Activated CD8-positive, alpha-beta T cell treated with anti-CD3 and anti-CD28 coated beads for 36 hours (primary cell): ENCODE measurements at regions not wholly inside any gene's neighbourhood (a gene's known extent, or its start where the extent isn't known, plus 50 kb on each side); places are given as distances from the start of the nearest gene placed in this dataset.

Experiments
- ATAC-seq: fragments of 200-7000 bp; cut with Tn5 transposase; one replicate; pipeline ENCODE4 v1.10.0; 2021; ENCODE audit warnings: mild to moderate bottlenecking, moderate library complexity
- CTCF ChIA-PET: fragments of 350-600 bp; sonication (Branson Sonifier 250); formaldehyde crosslinking; loops from one replicate; lab custom pipeline; 2021; ENCODE audit warnings: antibody characterized with exemption; lab: Charles Lee
- POLR2A ChIA-PET: fragments of 350-600 bp; sonication (Branson Sonifier 250); formaldehyde crosslinking; loops from one replicate; lab custom pipeline; 2021; ENCODE audit warnings: antibody characterized with exemption; lab: Charles Lee
- DNase-seq: peaks from one replicate; pipeline ENCODE4 v3.0.0-alpha.2; 2020
- H3K27ac Mint-ChIP-seq: one replicate; pipeline ENCODE4 v1.8.0; 2021; ENCODE audit warnings: mild to moderate bottlenecking, mixed read lengths
- H3K27me3 Mint-ChIP-seq: one replicate; pipeline ENCODE4 v1.8.0; 2021; ENCODE audit warnings: mixed read lengths
- H3K36me3 Mint-ChIP-seq: one replicate; pipeline ENCODE4 v1.8.0; 2021; ENCODE audit warnings: low read depth, mixed read lengths
- H3K4me1 Mint-ChIP-seq: one replicate; pipeline ENCODE4 v1.8.0; 2021; ENCODE audit warnings: low read depth, mixed read lengths
- H3K4me3 Mint-ChIP-seq: one replicate; pipeline ENCODE4 v1.8.0; 2021; ENCODE audit warnings: mild to moderate bottlenecking, moderate library complexity, mixed read lengths
- H3K9me3 Mint-ChIP-seq: one replicate; pipeline ENCODE4 v1.8.0; 2021; ENCODE audit warnings: mixed read lengths
- CTCF ChIP-seq: fragments of 200-600 bp; IDR thresholded peaks from one replicate; pipeline ENCODE4 v1.8.0; 2022; ENCODE audit warnings: antibody characterized with exemption, mild to moderate bottlenecking
- intact Hi-C: fragments of 100-400 bp; cut with micrococcal nuclease; formaldehyde crosslinking; loops from one replicate; pipeline ENCODE4 v1.10.0; 2022

- Mint-ChIP-seq H3K36me3 (no peaks in the 10 kb centered on the region), H3K9me3 (peaks cover 2% of the 10 kb centered on the region), H3K27me3 (peaks cover 19% of the 10 kb centered on the region), H3K4me3 (no peak overlapping the region), H3K27ac (no peak overlapping the region), H3K4me1 (no peaks in the 10 kb centered on the region)
- DNase-seq: no peak
- ATAC-seq: no peak
- intact Hi-C loops: no loop called here
- POLR2A ChIA-PET: no interaction called here
- no peak for TF ChIP-seq CTCF
- CTCF ChIA-PET: interaction anchor here (1.6 kb wide), 1 partner anchor 17 kb away, joined by 3 read pairs; no protein-coding TSS in a partner anchor
Observed at GRCh38 chr5:176733406-176734262, 76.7 kb upstream of the UNC5A start.

- intact Hi-C loops: no loop called here
- no peaks in the 10 kb centered on the region for H3K4me1 Mint-ChIP-seq
- CTCF ChIA-PET: interaction anchor here (1.6 to 1.8 kb wide), 2 partner anchors 16 to 74 kb away, joined by 3 to 6 read pairs; no protein-coding TSS in a partner anchor
- POLR2A ChIA-PET: no interaction called here
- no peaks in the 10 kb centered on the region for H3K36me3 Mint-ChIP-seq
- H3K4me3 Mint-ChIP-seq: no peak overlapping the region
- DNase-seq (no peak), ATAC-seq (no peak)
- no peak overlapping the region for H3K27ac Mint-ChIP-seq
- H3K27me3 Mint-ChIP-seq: peaks cover 21% of the 10 kb centered on the region
- peaks cover 2% of the 10 kb centered on the region for H3K9me3 Mint-ChIP-seq
- no peak for TF ChIP-seq CTCF
Observed at GRCh38 chr5:176734756-176735342, 75.5 kb upstream of the UNC5A start.

GRCh38 chr5:176735383-176736265 is 74.7 kb upstream of the UNC5A start:
- H3K4me3 Mint-ChIP-seq: no peak overlapping the region
- no peaks in the 10 kb centered on the region for H3K36me3 Mint-ChIP-seq
- H3K9me3 Mint-ChIP-seq: peaks cover 2% of the 10 kb centered on the region
- H3K27me3 Mint-ChIP-seq: peaks cover 27% of the 10 kb centered on the region
- intact Hi-C loops: no loop called here
- DNase-seq: no peak
- no peak for TF ChIP-seq CTCF
- POLR2A ChIA-PET: no interaction called here
- H3K27ac Mint-ChIP-seq: no peak overlapping the region
- ATAC-seq: no peak
- no peaks in the 10 kb centered on the region for H3K4me1 Mint-ChIP-seq
- CTCF ChIA-PET: interaction anchor here (1.6 to 1.8 kb wide), 2 partner anchors 15 to 75 kb away, joined by 3 to 6 read pairs; no protein-coding TSS in a partner anchor

- ATAC-seq (no peak), DNase-seq (no peak)
- Mint-ChIP-seq H3K27me3 (peaks cover 30% of the 10 kb centered on the region), H3K4me3 (no peak overlapping the region), H3K36me3 (no peaks in the 10 kb centered on the region), H3K9me3 (no peaks in the 10 kb centered on the region), H3K4me1 (no peaks in the 10 kb centered on the region), H3K27ac (no peak overlapping the region)
- POLR2A ChIA-PET: no interaction called here
- TF ChIP-seq CTCF: no peak
- CTCF ChIA-PET: interaction anchor here (1.8 kb wide), 1 partner anchor 76 kb away, joined by 6 read pairs; no protein-coding TSS in a partner anchor
- intact Hi-C loops: no loop called here
Observed at GRCh38 chr5:176736301-176736930, 73.9 kb upstream of the UNC5A start.
